GM10248 (cell line): ENCODE measurements at regions not wholly inside any gene's neighbourhood (a gene's known extent, or its start where the extent isn't known, plus 50 kb on each side); places are given as distances from the start of the nearest gene placed in this dataset.
"Not testable (repeated sequence)": the region's sequence is repeated elsewhere in the genome, so short reads cannot be mapped to it uniquely, and the experiment has no call there.

ENCODE experiments used
- CTCF ChIA-PET: fragments of 300-600 bp; sonication (Branson Sonifier 250); formaldehyde crosslinking; extraction: SDS; loops from one replicate; lab custom pipeline; 2021; ENCODE audit warnings: antibody characterized with exemption; lab: Yijun Ruan, JAX
- POLR2A ChIA-PET: fragments of 350-650 bp; sonication (Branson Sonifier 250); formaldehyde crosslinking; extraction: SDS; loops from one replicate; lab custom pipeline; 2020; ENCODE audit warnings: antibody characterized with exemption; lab: Yijun Ruan, JAX
- DNase-seq: peaks from one replicate; pipeline ENCODE4 v3.0.0; 2012; ENCODE audit errors: extremely low spot score
- CTCF ChIP-seq: IDR thresholded peaks from 2 replicates; pipeline ENCODE4 v1.5.1; 2012; ENCODE audit warnings: mild to moderate bottlenecking, low read depth; ENCODE audit errors: extremely low read depth, missing control alignments, control extremely low read depth

GRCh38 chr22:48483764-48484528 lies 1343.7 kb downstream of the BRD1 start:
- CTCF ChIA-PET, result no interaction called here
- TF ChIP-seq CTCF, result no peak
- POLR2A ChIA-PET, result no interaction called here
- DNase-seq, result no peak

DNA sequence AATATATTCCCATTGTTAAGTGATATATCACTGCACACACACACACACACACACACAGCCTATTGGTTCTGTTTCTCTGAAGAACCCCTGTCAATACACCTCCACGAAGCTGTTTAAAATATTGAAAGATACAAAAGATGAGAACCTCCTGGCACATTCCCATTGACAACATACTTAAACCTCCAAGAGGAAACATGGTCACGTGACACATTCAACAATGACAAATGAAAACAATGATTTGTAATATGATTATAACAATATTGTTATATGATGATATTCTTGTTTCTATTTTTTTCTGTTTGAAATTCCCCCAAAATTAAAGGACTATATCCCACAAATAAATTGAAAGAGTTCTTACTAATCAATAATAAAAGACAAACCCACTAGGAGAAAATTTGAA lies 1344.9 kb downstream of the BRD1 start:
- ChIA-PET POLR2A (no interaction called here), CTCF (no interaction called here)
- TF ChIP-seq CTCF, result no peak
- no peak for DNase-seq

DNA sequence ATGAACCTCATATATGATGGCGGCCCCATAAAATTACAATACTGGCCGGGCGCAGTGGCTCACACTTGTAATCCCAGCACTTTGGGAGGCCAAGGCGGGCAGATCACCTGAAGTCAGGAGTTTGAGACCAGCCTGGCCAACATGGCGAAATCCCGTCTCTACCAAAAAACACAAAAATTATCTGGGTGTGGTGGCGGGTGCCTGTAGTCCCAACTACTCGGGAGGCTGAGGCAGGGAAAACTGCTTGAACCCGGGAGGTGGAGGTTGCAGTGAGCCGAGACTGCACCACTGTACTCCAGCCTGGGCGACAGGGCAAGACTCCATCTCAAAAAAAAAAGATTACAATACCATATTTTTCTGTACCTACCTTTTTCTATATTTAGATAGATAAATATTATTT lies 1345.5 kb downstream of the BRD1 start:
- POLR2A ChIA-PET, DNase-seq, CTCF ChIA-PET: not testable (repeated sequence)

GRCh38 chr22:48481748-48482147 lies 1345.9 kb downstream of the BRD1 start:
- TF ChIP-seq CTCF, result no peak
- ChIA-PET POLR2A (no interaction called here), CTCF (no interaction called here)
- no peak for DNase-seq

GRCh38 chr22:48478529-48479265 lies 1349.0 kb downstream of the BRD1 start:
- POLR2A ChIA-PET, result no interaction called here
- no peak for DNase-seq
- no peak for TF ChIP-seq CTCF
- CTCF ChIA-PET, result no interaction called here

DNA sequence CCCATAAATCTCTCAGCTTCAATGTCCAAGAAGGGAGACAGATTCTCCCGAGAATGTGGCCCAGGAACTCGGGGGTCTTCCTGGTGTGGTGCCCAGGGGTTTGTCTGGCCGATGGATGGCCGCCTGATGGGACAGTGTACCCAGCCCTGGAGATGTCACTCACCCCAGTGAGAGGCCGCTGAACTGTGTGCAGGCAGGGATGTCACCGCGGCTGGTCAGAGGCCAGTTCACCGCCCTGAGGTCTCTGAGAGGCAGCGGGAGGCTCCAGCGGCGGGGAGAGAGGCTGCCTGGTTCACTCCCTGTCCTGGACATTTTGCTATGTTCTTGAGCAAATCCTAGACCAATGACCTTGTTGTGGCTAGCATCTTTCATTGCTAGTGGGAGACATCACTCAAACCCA lies 1349.5 kb downstream of the BRD1 start:
- CTCF ChIA-PET, result no interaction called here
- POLR2A ChIA-PET, result no interaction called here
- DNase-seq, result no peak
- no peak for TF ChIP-seq CTCF
